NCI-H345 treated with DMSO at 0.1 percent for 48 hours (cell line): ENCODE measurements at regions not wholly inside any gene's neighbourhood (a gene's known extent, or its start where the extent isn't known, plus 50 kb on each side); places are given as distances from the start of the nearest gene placed in this dataset.

Source experiments
- DNase-seq: peaks from one replicate; lab custom pipeline; 2025; ENCODE audit not compliant: unreplicated experiment; lab: John Stamatoyannopoulos, UW

GRCh38 chr7:45511721-45512597 lies 62.2 kb upstream of the ADCY1 start:
- no peak for DNase-seq

- no peak for DNase-seq
These were observed 59.2 kb upstream of the ADCY1 start for GRCh38 chr7:45514944-45515343.

GRCh38 chr7:45515346-45515745 lies 58.8 kb upstream of the ADCY1 start:
- no peak for DNase-seq
